HG03025 (cell line): ENCODE measurements at regions not wholly inside any gene's neighbourhood (a gene's known extent, or its start where the extent isn't known, plus 50 kb on each side); places are given as distances from the start of the nearest gene placed in this dataset.

ENCODE experiments used
- ATAC-seq: cut with Tn5 transposase; IDR thresholded peaks from one replicate; pipeline ENCODE4 v1.9.1; 2021; ENCODE audit warnings: mild to moderate bottlenecking, moderate library complexity; ENCODE audit not compliant: unreplicated experiment, low FRiP score

- ATAC-seq = no peak
Measured at GRCh38 chr12:132426349-132427173, 63.4 kb upstream of the FBRSL1 start.

DNA sequence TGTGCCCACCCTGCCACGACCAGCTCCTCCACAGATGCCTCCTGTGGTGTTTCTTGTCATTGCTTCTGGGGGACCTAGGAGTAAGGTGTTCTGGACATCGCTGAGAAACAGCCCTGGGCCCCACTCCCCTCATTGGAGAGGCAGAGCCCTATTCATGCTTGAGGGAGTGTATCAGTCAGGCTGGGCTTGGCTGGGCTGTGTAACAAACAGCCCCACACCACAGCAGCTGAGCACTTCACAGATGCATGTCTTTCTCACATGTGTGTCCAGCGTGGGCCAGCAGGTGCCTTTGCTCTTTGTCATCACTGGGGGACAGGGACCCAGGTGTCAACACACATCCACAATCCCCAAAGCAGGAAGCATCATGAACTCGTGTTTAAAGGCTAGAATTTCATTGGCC is 65.1 kb upstream of the FBRSL1 start:
- no peak for ATAC-seq

DNA sequence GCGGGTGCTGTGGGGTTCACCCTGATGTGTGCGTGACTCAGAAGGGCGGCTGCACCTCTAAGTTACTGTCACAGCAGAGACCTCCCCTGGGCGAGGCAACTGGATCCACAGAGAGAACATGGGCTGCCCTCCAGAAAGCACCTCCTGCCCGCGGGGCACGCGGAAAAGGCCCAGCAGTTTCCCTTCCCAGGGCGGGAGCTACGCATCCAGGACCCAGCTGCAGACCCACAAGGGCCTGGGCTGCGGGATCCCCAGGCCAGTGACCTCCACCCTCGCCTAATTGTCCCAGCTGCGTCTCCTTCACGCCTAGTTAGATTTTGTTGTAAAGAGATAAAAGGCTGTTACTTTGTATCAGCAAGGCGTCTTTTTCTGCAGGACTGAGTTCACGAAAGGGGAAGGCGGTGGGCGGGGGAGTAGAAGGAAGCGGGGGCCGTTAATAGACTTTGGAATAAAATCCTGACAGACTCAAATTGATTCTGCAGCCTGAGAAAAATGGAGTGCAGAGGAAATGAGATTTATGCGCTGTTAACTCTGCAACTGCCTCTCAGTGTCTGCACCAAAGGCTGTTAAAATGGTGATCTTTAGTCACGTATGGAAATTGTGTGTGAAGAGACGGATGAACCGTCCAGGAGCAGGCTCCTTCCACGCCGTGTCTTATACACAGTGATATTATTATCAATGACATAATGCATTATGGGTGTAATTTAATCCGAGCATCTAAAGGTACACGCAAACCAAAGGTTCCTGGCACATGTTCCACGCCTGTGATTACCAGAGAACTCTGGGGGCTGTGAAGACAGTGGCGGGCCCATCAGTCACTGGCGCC is 65.9 kb upstream of the FBRSL1 start:
- ATAC-seq = no peak

- ATAC-seq = no peak
Measured at GRCh38 chr12:132423251-132423819, 66.6 kb upstream of the FBRSL1 start.

DNA sequence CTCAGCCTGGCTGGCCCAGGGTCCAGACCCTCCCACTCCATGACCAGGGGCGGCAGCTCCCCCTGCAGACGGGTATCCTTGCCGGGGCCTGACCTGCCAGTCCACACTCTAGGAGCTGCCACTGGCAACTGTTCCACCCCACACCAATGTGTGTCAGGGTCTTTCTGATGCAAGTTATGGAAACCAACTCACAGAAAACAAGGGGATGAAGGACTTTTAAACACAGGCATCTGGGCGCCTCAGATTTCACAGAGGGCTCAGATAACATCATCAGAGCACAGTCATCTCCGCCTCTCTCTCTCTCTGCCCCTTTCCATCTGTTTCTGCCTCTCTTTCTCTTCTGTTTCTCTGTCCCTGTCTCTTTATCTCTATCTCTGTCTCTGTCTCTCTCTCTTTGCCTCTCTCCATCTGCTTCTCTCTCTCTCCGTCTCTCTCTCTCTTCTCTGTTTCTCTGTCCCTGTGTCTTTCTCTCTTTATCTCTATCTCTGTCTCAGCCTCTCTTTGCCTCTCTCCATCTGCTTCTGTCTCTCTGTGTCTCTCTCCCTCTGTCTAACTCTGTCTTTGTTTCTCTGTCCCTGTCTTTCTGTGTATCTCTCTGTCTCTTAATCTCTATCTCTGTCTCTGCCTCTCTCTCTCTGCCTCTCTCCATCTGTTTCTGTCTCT is 67.4 kb upstream of the FBRSL1 start:
- no peak for ATAC-seq

GRCh38 chr12:132422040-132422380 is 67.9 kb upstream of the FBRSL1 start:
- ATAC-seq = no peak

DNA sequence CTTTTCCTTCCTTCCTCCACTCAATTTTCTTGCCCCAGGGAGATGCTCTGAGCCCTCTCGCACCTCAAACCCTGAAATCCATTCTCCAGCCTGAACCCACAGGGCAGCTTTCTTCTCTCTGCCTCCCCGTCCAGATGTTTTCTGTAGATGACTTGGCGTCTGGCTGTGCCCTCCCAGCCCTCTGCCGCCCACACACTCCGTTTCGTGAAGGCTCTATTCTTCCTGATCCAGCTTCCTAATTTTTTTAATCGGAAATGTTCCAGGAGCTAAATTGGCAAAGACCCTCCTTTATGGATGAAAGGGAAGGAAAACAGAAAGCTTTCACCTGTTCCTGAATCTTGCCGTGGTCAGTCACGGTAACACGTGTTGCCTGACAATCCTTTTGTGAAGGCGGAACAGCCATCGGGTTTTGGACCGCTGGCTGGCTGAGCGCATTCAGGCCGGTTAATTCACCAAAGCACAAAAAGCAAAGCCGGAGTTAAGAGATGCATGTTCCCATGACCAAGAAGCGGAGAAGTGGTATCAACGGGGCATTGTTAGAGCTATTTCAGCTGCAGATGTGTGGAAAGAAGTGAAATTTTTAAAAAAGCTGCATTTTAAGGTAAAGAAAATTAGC is 70.2 kb upstream of the FBRSL1 start:
- no peak for ATAC-seq

- ATAC-seq = no peak
Measured at GRCh38 chr12:132418393-132418925, 71.5 kb upstream of the FBRSL1 start.

DNA sequence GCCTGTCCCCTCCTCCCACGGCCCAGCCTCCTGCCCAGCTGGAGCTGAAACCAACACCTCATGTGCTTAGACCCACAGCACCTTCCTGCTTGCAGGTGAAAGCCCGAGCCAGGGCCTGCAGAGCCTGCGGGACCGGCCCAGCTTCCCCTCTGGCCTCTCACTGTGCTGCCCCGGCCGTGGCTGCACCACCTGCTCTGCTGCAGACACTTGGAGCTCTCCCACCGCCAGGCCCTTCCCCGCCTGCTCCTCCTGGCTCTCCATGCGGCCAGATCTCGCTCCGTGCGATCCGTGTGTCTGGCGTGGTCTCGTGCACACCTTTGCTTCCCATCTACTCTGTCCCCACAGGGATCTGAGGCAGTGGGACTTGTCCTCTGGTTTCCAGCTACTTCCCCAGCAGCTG is 72.2 kb upstream of the FBRSL1 start:
- no peak for ATAC-seq

GRCh38 chr12:132416827-132417226 is 73.1 kb upstream of the FBRSL1 start:
- no peak for ATAC-seq

DNA sequence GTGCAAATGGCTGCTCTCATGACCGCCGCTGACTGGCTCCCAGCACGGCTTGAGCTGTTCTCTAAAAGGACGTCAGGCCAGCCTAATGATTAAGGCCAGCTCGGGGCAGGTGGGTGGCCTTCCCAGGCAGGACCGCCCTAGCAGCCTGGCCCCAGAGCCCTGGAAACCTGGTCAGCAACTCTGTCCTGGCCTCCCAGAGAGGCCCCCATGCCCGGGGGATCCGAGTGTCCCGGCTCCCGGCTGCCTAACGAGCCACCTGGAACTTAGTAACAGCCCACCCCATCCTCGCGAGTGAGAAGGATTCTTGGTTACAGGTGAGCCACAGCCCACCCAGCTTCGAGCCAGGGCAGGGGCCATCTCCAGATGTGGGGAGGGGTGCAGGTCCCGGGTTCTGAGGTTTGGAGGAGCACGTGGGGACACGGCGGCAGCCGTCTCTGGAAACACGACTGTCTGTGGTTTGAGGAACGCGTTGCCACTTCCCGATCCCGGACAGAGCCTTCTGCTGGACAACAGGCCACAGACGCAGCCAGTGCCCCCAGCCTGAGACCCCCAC is 73.8 kb upstream of the FBRSL1 start:
- no peak for ATAC-seq

- no peak for ATAC-seq
Measured at GRCh38 chr12:132415327-132416120, 74.4 kb upstream of the FBRSL1 start.

GRCh38 chr12:132414634-132415326 is 75.2 kb upstream of the FBRSL1 start:
- peak; percentile 81 for ATAC-seq

DNA sequence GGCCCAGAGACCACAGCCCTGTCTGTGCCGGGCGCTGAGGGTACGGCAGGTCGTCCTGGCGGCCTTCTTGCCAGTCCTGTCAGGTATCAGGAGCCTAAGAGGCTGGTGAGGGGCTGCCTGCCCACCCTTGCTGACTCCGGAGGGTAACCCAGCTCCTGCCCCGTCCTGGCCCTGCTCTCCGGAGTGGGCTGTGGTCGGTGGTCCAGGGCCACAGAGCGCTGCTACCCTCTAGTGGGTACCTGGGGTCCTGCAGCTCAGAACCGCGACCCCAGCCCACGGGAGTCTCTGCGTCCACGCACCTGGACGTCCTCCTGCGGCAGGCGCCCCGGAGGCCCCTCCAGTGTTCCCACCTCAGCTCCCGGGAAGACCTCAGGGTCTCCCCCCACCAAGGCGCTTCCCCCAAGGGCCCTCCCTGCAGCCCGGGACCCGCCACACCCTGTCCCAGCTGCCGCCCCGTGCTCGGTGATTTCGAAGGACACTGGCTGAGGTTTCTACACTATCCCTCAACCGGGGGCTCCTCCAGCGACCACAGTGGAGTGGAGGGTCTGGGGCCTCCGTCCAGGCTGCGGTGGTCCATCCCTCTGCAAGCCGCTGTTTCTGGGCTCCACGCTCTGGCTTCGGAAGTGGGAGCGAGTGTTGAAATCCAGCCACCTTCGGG is 75.9 kb upstream of the FBRSL1 start:
- no peak for ATAC-seq

DNA sequence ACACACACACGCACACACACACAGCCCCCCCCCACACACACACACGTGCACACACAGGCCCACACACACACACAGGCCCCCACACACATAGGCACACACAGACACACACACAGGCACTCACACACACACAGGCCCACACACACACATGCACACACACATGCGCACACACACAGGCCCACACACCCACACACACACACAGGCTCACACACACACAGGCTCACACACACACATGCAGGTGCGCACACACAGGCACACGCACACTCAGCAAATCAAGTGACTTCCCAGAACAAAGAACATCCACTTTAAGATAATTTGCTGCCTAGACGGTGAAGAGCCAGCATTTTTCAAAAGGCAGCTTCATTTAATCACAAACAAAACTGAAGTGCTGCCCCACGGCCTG is 78.5 kb upstream of the FBRSL1 start:
- ATAC-seq = no peak

DNA sequence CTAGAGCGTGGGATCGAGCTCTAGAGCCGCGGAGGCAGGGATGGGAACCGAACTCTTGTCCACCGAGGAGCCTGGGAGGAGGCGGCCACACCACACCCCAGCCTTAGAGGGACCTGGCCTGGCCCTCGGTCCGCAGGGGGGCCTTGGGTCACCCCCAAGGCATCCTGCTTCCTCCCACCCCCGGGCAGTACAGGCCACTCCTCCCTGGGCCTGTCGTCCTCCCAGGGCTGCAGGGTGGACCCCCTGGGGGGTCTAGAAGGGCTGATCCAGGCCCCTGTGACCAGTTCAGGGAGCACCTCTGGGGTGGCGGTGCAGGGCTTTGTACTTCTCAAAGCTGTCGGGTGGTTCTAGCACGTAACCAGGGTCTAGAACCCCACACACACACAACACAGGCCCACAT is 79.1 kb upstream of the FBRSL1 start:
- no peak for ATAC-seq

- ATAC-seq = no peak
Measured at GRCh38 chr12:132410296-132410625, 79.7 kb upstream of the FBRSL1 start.
